Transverse colon (tissue), 4 donors: ENCODE measurements at regions not wholly inside any gene's neighbourhood (a gene's known extent, or its start where the extent isn't known, plus 50 kb on each side); places are given as distances from the start of the nearest gene placed in this dataset.

ENCODE experiments used
- DNase-seq: peaks from one replicate; pipeline ENCODE4 v3.0.0-alpha.2; 2019
- H3K27ac ChIP-seq, 4 donors: fragments of 200-600 bp; sonication (generic); 2 replicates each; pipeline ENCODE4 v1.5.1; 2016 to 2018; ENCODE audit warnings: inconsistent platforms in 4 of 4
- H3K27me3 ChIP-seq: fragments of 200-600 bp; sonication (generic); 2 replicates; pipeline ENCODE4 v1.5.1; 2017; ENCODE audit warnings: inconsistent platforms
- H3K36me3 ChIP-seq, 4 donors: fragments of 200-600 bp; sonication (generic); 2 replicates each; pipeline ENCODE4 v1.5.1; 2017 to 2019; ENCODE audit warnings: inconsistent platforms in 4 of 4
- H3K4me1 ChIP-seq, 4 donors: fragments of 200-600 bp; sonication (generic); 2 replicates each; pipeline ENCODE4 v1.5.1; 2017 to 2020; ENCODE audit warnings: inconsistent platforms in 4 of 4
- H3K4me3 ChIP-seq, 4 donors: fragments of 200-600 bp; sonication (generic); 1 replicate in 1 of 4; 2 replicates in 3 of 4; pipeline versions ENCODE4 v1.5.1 to v1.6.1; 2017 to 2019; ENCODE audit warnings: inconsistent platforms in 4 of 4
- H3K9me3 ChIP-seq, 2 donors: fragments of 200-600 bp; sonication (generic); 2 replicates each; pipeline ENCODE4 v1.5.1; 2017 to 2019; ENCODE audit warnings: inconsistent platforms in 2 of 2
- CTCF ChIP-seq, 5 experiments: fragments of 200-600 bp in 3 of 5; fragments of 450-650 bp in 2 of 5; sonication (generic) in 3 of 5; IDR thresholded peaks; 1 replicate in 2 of 5; 2 replicates in 3 of 5; pipeline ENCODE4 v1.5.1; 2016 to 2017; ENCODE audit warnings: antibody characterized with exemption in 5 of 5, inconsistent platforms in 3 of 5, mild to moderate bottlenecking in 2 of 5, moderate library complexity in 1 of 5
- EP300 ChIP-seq: sonication (generic); formaldehyde crosslinking; IDR thresholded peaks from one replicate; pipeline ENCODE4 v1.6.1; 2017; ENCODE audit warnings: antibody characterized with exemption, low read depth
- POLR2A ChIP-seq: fragments of 450-650 bp; IDR thresholded peaks from one replicate; pipeline ENCODE4 v1.6.1; 2016; ENCODE audit warnings: antibody characterized with exemption, mild to moderate bottlenecking, moderate library complexity
- POLR2AphosphoS5 ChIP-seq, 3 donors: sonication (generic); formaldehyde crosslinking; IDR thresholded peaks; one replicate each; pipeline ENCODE4 v1.6.1; 2016; ENCODE audit warnings: antibody characterized with exemption in 3 of 3
- WGBS, 2 donors: methylation state at CpG; one replicate each; pipeline ENCODE4 v1.1.5; 2018; ENCODE audit warnings: low coverage in 1 of 2; 5-methylcytosine and 5-hydroxymethylcytosine counted together
- in situ Hi-C, 4 donors: fragments of 200-750 bp; cut with MboI; loops; one replicate each; pipeline versions ENCODE4 v1.15.0 to v1.15.1; 2017; ENCODE audit warnings: low sequenced_read_pairs in 3 of 4, low pct_ligation_motif_present in 1 of 4, low pct_unique_long_range_greater_than_20kb in 1 of 4
- intact Hi-C: fragments of 100-400 bp; cut with DNase I; formaldehyde crosslinking; loops from one replicate; pipeline ENCODE4 v1.15.1; 2023; ENCODE audit warnings: low total_unique reads

GRCh38 chr3:165644331-165644730 is 192.9 kb downstream of the BCHE start:
- intact Hi-C loops (no loop called here), in situ Hi-C loops (no loop called here)
- Histone ChIP-seq H3K27ac (no peak overlapping the region), H3K9me3 (no peaks in the 10 kb centered on the region), H3K4me1 (peaks cover 0 to 17% (median 9%) of the 10 kb centered on the region in 4 donors), H3K4me3 (no peak overlapping the region), H3K27me3 (no peaks in the 10 kb centered on the region), H3K36me3 (no peaks in the 10 kb centered on the region)
- TF ChIP-seq EP300 (no peak), POLR2A (no peak), POLR2AphosphoS5 (IDR thresholded peaks at IDR 0.05) (no peak), CTCF (IDR thresholded peaks at IDR 0.05) (no peak)
- 65 to 73% methylated on average over 1 of the region's 1 CpG for WGBS, 2 donors
- DNase-seq, result no peak

- H3K27me3 ChIP-seq, result no peaks in the 10 kb centered on the region
- no peak overlapping the region for H3K4me3 ChIP-seq
- no peak for DNase-seq
- no peaks in the 10 kb centered on the region for H3K9me3 ChIP-seq
- H3K27ac ChIP-seq, result peak overlapping the region; percentile 39 to 65 (median 58)
- intact Hi-C loops, result no loop called here
- 53 to 58% methylated on average over 2 of the region's 2 CpGs for WGBS, 2 donors
- no peaks in the 10 kb centered on the region for H3K36me3 ChIP-seq
- in situ Hi-C loops, result no loop called here
- TF ChIP-seq EP300, result no peak
- TF ChIP-seq POLR2A, result no peak
- H3K4me1 ChIP-seq, result peaks cover 0 to 17% (median 9%) of the 10 kb centered on the region in 4 donors
Measured at GRCh38 chr3:165643425-165643824, 193.8 kb downstream of the BCHE start.

DNA sequence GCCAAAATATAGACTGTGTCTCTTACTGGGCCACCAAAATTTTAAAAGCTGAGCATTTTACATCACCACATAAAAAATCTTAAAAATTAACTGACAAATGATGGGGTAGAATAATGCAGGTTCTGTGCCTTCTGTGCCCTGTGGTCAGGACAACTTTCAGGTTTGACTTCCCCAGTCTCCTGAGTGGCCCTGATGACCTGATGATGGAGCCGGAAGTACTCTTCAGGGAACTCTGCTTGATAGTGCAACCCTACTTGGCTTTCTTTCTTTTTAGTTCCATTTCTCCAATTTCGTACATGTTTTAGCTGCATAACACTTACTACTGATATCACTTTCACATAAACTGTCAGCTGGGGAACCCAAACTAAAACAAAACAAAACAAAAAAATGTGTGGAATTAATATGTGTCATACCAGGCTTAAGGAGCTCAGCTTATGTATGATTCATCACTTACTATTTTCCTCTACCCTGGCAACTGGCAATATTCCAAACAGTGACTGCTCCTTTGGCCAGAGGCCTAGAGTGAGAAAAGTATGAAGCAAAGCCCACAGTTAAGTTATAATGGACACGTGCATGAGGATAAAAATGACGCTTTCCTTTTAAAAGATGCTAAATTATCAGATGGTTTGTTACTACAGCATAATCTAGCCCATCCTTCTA is 194.3 kb downstream of the BCHE start:
- no peaks in the 10 kb centered on the region for H3K27me3 ChIP-seq
- H3K4me3 ChIP-seq, result no peak overlapping the region
- WGBS, 2 donors, result 48 to 51% methylated on average over 4 of the region's 4 CpGs
- H3K4me1 ChIP-seq, result peaks cover 0 to 17% (median 9%) of the 10 kb centered on the region in 4 donors
- intact Hi-C loops (no loop called here), in situ Hi-C loops (no loop called here)
- no peaks in the 10 kb centered on the region for H3K36me3 ChIP-seq
- peak overlapping the region; percentile 39 to 65 (median 58) for H3K27ac ChIP-seq
- DNase-seq, result peak; percentile 48
- TF ChIP-seq POLR2AphosphoS5 (IDR thresholded peaks at IDR 0.05) (peak; percentile 11 to 56 (median 46)), EP300 (no peak)
- no peaks in the 10 kb centered on the region for H3K9me3 ChIP-seq

- WGBS, 2 donors, result 50 to 51% methylated on average over 5 of the region's 5 CpGs
- H3K36me3 ChIP-seq, result no peaks in the 10 kb centered on the region
- peaks cover 0 to 17% (median 9%) of the 10 kb centered on the region in 4 donors for H3K4me1 ChIP-seq
- no peak for DNase-seq
- H3K27ac ChIP-seq, result no peak overlapping the region
- no peak overlapping the region for H3K4me3 ChIP-seq
- no peaks in the 10 kb centered on the region for H3K27me3 ChIP-seq
- TF ChIP-seq EP300 (no peak), POLR2AphosphoS5 (IDR thresholded peaks at IDR 0.05) (no peak), POLR2A (no peak), CTCF (IDR thresholded peaks at IDR 0.05) (no peak)
- intact Hi-C loops, result no loop called here
- in situ Hi-C loops, result no loop called here
- H3K9me3 ChIP-seq, result no peaks in the 10 kb centered on the region
Measured at GRCh38 chr3:165641569-165642310, 195.5 kb downstream of the BCHE start.

- TF ChIP-seq CTCF (IDR thresholded peaks at IDR 0.05), result no peak
- TF ChIP-seq POLR2AphosphoS5 (IDR thresholded peaks at IDR 0.05), result no peak
- TF ChIP-seq POLR2A, result no peak
- no peak for TF ChIP-seq EP300
- Histone ChIP-seq H3K27me3 (no peaks in the 10 kb centered on the region), H3K36me3 (no peaks in the 10 kb centered on the region), H3K27ac (no peak overlapping the region), H3K4me1 (peaks cover 0 to 17% (median 9%) of the 10 kb centered on the region in 4 donors), H3K9me3 (no peaks in the 10 kb centered on the region), H3K4me3 (no peak overlapping the region)
- 85 to 100% methylated on average over 1 of the region's 1 CpG for WGBS, 2 donors
- in situ Hi-C loops (no loop called here), intact Hi-C loops (no loop called here)
- no peak for DNase-seq
Measured at GRCh38 chr3:165640970-165641369, 196.3 kb downstream of the BCHE start.
